H9 (cell line): ENCODE measurements at regions not wholly inside any gene's neighbourhood (a gene's known extent, or its start where the extent isn't known, plus 50 kb on each side); places are given as distances from the start of the nearest gene placed in this dataset.

Experiments used
- DNase-seq: peaks from one replicate; pipeline ENCODE4 v3.0.0-alpha.2; 2017
- H2AFZ ChIP-seq: one replicate; pipeline ENCODE4 v1.6.1; 2013; ENCODE audit warnings: mild to moderate bottlenecking, low read length, control low read depth, moderate library complexity
- H2AK5ac ChIP-seq: 2 replicates; pipeline ENCODE4 v1.6.1; 2013; ENCODE audit warnings: low read length, control low read depth, mixed read lengths; ENCODE audit not compliant: insufficient read length
- H2BK120ac ChIP-seq: one replicate; pipeline ENCODE4 v1.6.1; 2013; ENCODE audit warnings: low read depth, mild to moderate bottlenecking, low read length, control low read depth, inconsistent platforms; ENCODE audit not compliant: poor library complexity, severe bottlenecking
- H2BK12ac ChIP-seq: 2 replicates; pipeline ENCODE4 v1.6.1; 2013; ENCODE audit warnings: low read length, control low read depth, mixed read lengths, low read depth; ENCODE audit not compliant: insufficient read length
- H2BK15ac ChIP-seq: 2 replicates; pipeline ENCODE4 v1.6.1; 2013; ENCODE audit warnings: low read depth, low read length, control low read depth
- H2BK20ac ChIP-seq: one replicate; pipeline ENCODE4 v1.6.1; 2013; ENCODE audit warnings: low read depth, mild to moderate bottlenecking, low read length, control low read depth, inconsistent platforms; ENCODE audit not compliant: poor library complexity, severe bottlenecking
- H2BK5ac ChIP-seq: 2 replicates; pipeline ENCODE4 v1.6.1; 2013; ENCODE audit warnings: low read length, control low read depth, mixed read lengths; ENCODE audit not compliant: insufficient read length
- H3K14ac ChIP-seq: 2 replicates; pipeline ENCODE4 v1.6.1; 2013; ENCODE audit warnings: low read length, control low read depth; ENCODE audit not compliant: insufficient read depth
- H3K18ac ChIP-seq: 2 replicates; pipeline ENCODE4 v1.6.1; 2013; ENCODE audit warnings: low read depth, mild to moderate bottlenecking, mixed read lengths, low read length, control low read depth; ENCODE audit not compliant: insufficient read length
- H3K23ac ChIP-seq: 2 replicates; pipeline ENCODE4 v1.6.1; 2013; ENCODE audit warnings: low read length, control low read depth, mixed read lengths, low read depth; ENCODE audit not compliant: insufficient read length
- H3K23me2 ChIP-seq: 2 replicates; pipeline ENCODE4 v1.6.1; 2013; ENCODE audit warnings: low read depth, mild to moderate bottlenecking, mixed read lengths, low read length, control low read depth; ENCODE audit not compliant: insufficient read length, poor library complexity, severe bottlenecking
- H3K27ac ChIP-seq: 2 replicates; pipeline ENCODE4 v1.5.1; 2013; ENCODE audit warnings: low read length, control low read depth, mixed read lengths, low read depth; ENCODE audit not compliant: insufficient read length
- H3K27me3 ChIP-seq: 2 replicates; pipeline ENCODE4 v1.6.1; 2013; ENCODE audit warnings: low read length, control low read depth, inconsistent platforms; ENCODE audit not compliant: insufficient read depth
- H3K4ac ChIP-seq: 2 replicates; pipeline ENCODE4 v1.6.1; 2013; ENCODE audit warnings: low read depth, mild to moderate bottlenecking, control low read depth, inconsistent platforms, low read length, moderate library complexity
- H3K4me1 ChIP-seq: 2 replicates; pipeline ENCODE4 v1.6.1; 2013; ENCODE audit warnings: low read length, control low read depth, inconsistent platforms; ENCODE audit not compliant: insufficient read depth
- H3K4me2 ChIP-seq: 2 replicates; pipeline ENCODE4 v1.6.1; 2013; ENCODE audit warnings: low read length, control low read depth, mixed read lengths; ENCODE audit not compliant: insufficient read length, insufficient read depth
- H3K56ac ChIP-seq: 2 replicates; pipeline ENCODE4 v1.6.1; 2013; ENCODE audit warnings: low read depth, mild to moderate bottlenecking, mixed read lengths, low read length, control low read depth; ENCODE audit not compliant: insufficient read length
- H3K79me1 ChIP-seq: 2 replicates; pipeline ENCODE4 v1.6.1; 2013; ENCODE audit warnings: low read depth, mild to moderate bottlenecking, moderate library complexity, low read length, control low read depth, inconsistent platforms; ENCODE audit not compliant: insufficient read depth, poor library complexity, severe bottlenecking
- H3K79me2 ChIP-seq: 2 replicates; pipeline ENCODE4 v1.6.1; 2013; ENCODE audit warnings: low read length, control low read depth, inconsistent platforms; ENCODE audit not compliant: insufficient read depth
- H3K9ac ChIP-seq: 2 replicates; pipeline ENCODE4 v1.6.1; 2013; ENCODE audit warnings: low read length, control low read depth, mixed read lengths; ENCODE audit not compliant: insufficient read length; ENCODE audit errors: extremely low read depth
- H3K9me3 ChIP-seq: one replicate; pipeline ENCODE4 v1.6.1; 2013; ENCODE audit warnings: low read depth, low read length, inconsistent platforms; ENCODE audit not compliant: control insufficient read depth
- H3T11ph ChIP-seq: one replicate; pipeline ENCODE4 v1.6.1; 2013; ENCODE audit warnings: mild to moderate bottlenecking, low read length, control low read depth, inconsistent platforms
- H4K20me1 ChIP-seq: one replicate; pipeline ENCODE4 v1.6.1; 2013; ENCODE audit not compliant: control insufficient read depth, insufficient read length, insufficient read depth
- H4K5ac ChIP-seq: 2 replicates; pipeline ENCODE4 v1.6.1; 2013; ENCODE audit warnings: low read depth, mild to moderate bottlenecking, mixed read lengths, low read length, control low read depth; ENCODE audit not compliant: insufficient read length
- H4K8ac ChIP-seq: replicated peaks from 2 replicates; pipeline ENCODE4 v1.6.1; 2013; ENCODE audit warnings: low read length, control low read depth, mixed read lengths, low read depth; ENCODE audit not compliant: insufficient read length
- H4K91ac ChIP-seq: 2 replicates; pipeline ENCODE4 v1.6.1; 2013; ENCODE audit warnings: low read depth, mild to moderate bottlenecking, moderate library complexity, mixed read lengths, low read length, control low read depth; ENCODE audit not compliant: insufficient read length
- H3K27ac Mint-ChIP-seq, 3 experiments: 2 replicates in 2 of 3; 3 replicates in 1 of 3; pipeline ENCODE4 v1.8.0; 2020 to 2021; ENCODE audit warnings: mixed read lengths in 3 of 3, mild to moderate bottlenecking in 1 of 3, moderate library complexity in 1 of 3
- H3K27me3 Mint-ChIP-seq: 2 replicates; pipeline ENCODE4 v1.8.0; 2021; ENCODE audit warnings: low read depth, mild to moderate bottlenecking, moderate library complexity, mixed read lengths
- H3K36me3 Mint-ChIP-seq, 3 experiments: 2 replicates in 2 of 3; 3 replicates in 1 of 3; pipeline ENCODE4 v1.8.0; 2020 to 2021; ENCODE audit warnings: low read depth in 3 of 3, mixed read lengths in 3 of 3; ENCODE audit not compliant: insufficient read depth in 1 of 3
- H3K4me1 Mint-ChIP-seq, 2 experiments: 2 replicates each; pipeline ENCODE4 v1.8.0; 2020; ENCODE audit warnings: mixed read lengths in 2 of 2
- H3K4me3 Mint-ChIP-seq, 2 experiments: 2 replicates in 1 of 2; 3 replicates in 1 of 2; pipeline ENCODE4 v1.8.0; 2020 to 2021; ENCODE audit warnings: mild to moderate bottlenecking in 2 of 2, mixed read lengths in 2 of 2, moderate library complexity in 1 of 2
- H3K9me3 Mint-ChIP-seq, 2 experiments: 2 replicates in 1 of 2; 3 replicates in 1 of 2; pipeline ENCODE4 v1.8.0; 2020; ENCODE audit warnings: mild to moderate bottlenecking in 2 of 2, mixed read lengths in 2 of 2, moderate library complexity in 1 of 2
- CTCF ChIP-seq: fragments of 200-600 bp; sonication (generic); conservative IDR thresholded peaks from 3 replicates; pipeline ENCODE4 v1.8.0; 2021; ENCODE audit warnings: antibody characterized with exemption, mild to moderate bottlenecking
- WGBS: extraction: QIAGEN DNeasy Blood & Tissue Kit; methylation state at CpG from one replicate; pipeline ENCODE4 v1.1.7; 2013; ENCODE audit warnings: missing lambda C conversion rate, low lambda C conversion rate, mixed read lengths; ENCODE audit not compliant: insufficient read length; ENCODE audit errors: extremely low coverage; 5-methylcytosine and 5-hydroxymethylcytosine counted together

- Histone ChIP-seq H2BK5ac (no peak overlapping the region), H4K5ac (no peak overlapping the region), H2AFZ (no peak overlapping the region), H3K27ac (no peak overlapping the region), H3K23me2 (no peaks in the 10 kb centered on the region), H3K18ac (no peak overlapping the region), H4K8ac (no peak overlapping the region), H3K14ac (no peak overlapping the region), H3K4ac (no peak overlapping the region), H3K9me3 (no peaks in the 10 kb centered on the region), H2BK20ac (no peak overlapping the region), H3K9ac (no peak overlapping the region), H3K79me2 (no peaks in the 10 kb centered on the region), H3K23ac (no peak overlapping the region), H2BK15ac (no peak overlapping the region), H3K79me1 (no peaks in the 10 kb centered on the region), H3K4me2 (no peak overlapping the region), H2AK5ac (no peak overlapping the region), H3K56ac (no peak overlapping the region), H3T11ph (no peak overlapping the region), H4K20me1 (no peaks in the 10 kb centered on the region), H2BK120ac (no peak overlapping the region), H3K4me1 (no peaks in the 10 kb centered on the region), H4K91ac (no peak overlapping the region), H2BK12ac (no peak overlapping the region), H3K27me3 (no peaks in the 10 kb centered on the region)
- H3K4me1 Mint-ChIP-seq = no peaks in the 10 kb centered on the region
- WGBS = no CpG with 5 or more reads among the region's 1 CpG
- H3K9me3 Mint-ChIP-seq = peaks cover 0 to 3% of the 10 kb centered on the region in 2 experiments; a peak in 3 of 5 replicates
- no peak for TF ChIP-seq CTCF
- H3K27me3 Mint-ChIP-seq = no peaks in the 10 kb centered on the region
- no peak for DNase-seq
- no peaks in the 10 kb centered on the region; a peak in 1 of 7 replicates for H3K36me3 Mint-ChIP-seq
- no peak overlapping the region for H3K4me3 Mint-ChIP-seq
- no peak overlapping the region for H3K27ac Mint-ChIP-seq
Measured at GRCh38 chr18:1958798-1959197, 612.5 kb downstream of the METTL4 start.
